Activated CD8-positive, alpha-beta memory T cell treated with anti-CD3 and anti-CD28 coated beads for 36 hours (primary cell): ENCODE measurements at regions not wholly inside any gene's neighbourhood (a gene's known extent, or its start where the extent isn't known, plus 50 kb on each side); places are given as distances from the start of the nearest gene placed in this dataset.

Experiments
- CTCF ChIA-PET: fragments of 350-600 bp; sonication (Branson Sonifier 250); formaldehyde crosslinking; loops from one replicate; lab custom pipeline; 2021; ENCODE audit warnings: antibody characterized with exemption; lab: Charles Lee
- POLR2A ChIA-PET: fragments of 350-600 bp; sonication (Branson Sonifier 250); formaldehyde crosslinking; loops from one replicate; lab custom pipeline; 2021; ENCODE audit warnings: antibody characterized with exemption; lab: Charles Lee

GRCh38 chr1:218101409-218101808 is 183.7 kb upstream of the RRP15 start:
- ChIA-PET CTCF (no interaction called here), POLR2A (no interaction called here)

DNA sequence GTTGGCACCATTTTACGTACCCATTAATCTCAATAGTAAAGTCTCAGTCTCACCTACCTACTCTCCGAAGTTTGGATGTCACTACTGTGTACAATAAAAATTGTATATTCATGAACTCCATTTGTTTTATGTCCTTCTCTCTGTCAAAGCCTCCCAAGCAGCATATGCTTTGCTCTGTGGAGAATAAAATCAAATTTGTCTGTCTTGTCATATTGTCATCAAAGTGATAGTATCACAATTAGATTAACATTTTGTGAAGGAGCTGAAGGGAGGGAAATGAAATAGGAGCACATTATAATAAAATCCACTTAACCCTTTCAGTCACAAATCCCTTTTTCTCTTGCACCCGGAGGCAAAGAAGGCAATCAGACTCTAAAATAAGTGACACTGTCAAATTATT is 177.1 kb upstream of the RRP15 start:
- ChIA-PET POLR2A (no interaction called here), CTCF (no interaction called here)

GRCh38 chr1:218112862-218113261 is 172.2 kb upstream of the RRP15 start:
- POLR2A ChIA-PET: no interaction called here
- CTCF ChIA-PET: interaction anchor here (0.6 kb wide), 1 partner anchor 691 kb away, joined by 3 read pairs; no protein-coding TSS in a partner anchor

DNA sequence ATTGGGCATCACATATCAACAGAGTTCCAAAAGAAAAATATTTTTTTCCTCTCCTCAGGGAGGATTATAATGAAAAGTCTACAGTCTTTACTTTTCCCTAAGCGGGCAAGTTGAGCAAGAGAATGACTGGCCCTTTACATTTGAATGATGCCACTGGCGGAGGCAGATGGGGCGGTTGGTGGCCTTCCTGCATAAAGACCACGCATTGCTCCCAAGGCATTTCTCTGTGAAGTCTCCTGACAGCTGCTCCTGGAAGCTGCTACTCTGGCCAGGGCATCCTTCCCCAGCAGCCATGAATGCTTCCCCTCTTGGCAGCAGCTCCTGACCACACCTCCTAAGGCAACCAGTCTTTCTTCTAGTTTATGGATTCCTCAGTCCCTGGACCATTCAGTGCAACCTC is 161.1 kb upstream of the RRP15 start:
- POLR2A ChIA-PET: interaction anchor here (0.6 kb wide), 1 partner anchor 9 kb away, joined by 4 read pairs; no protein-coding TSS in a partner anchor

GRCh38 chr1:218135371-218135770 is 149.7 kb upstream of the RRP15 start:
- CTCF ChIA-PET: no interaction called here
- POLR2A ChIA-PET: no interaction called here

More for the DNA sequence above, 161.1 kb upstream of the RRP15 start:
- CTCF ChIA-PET: no interaction called here

GRCh38 chr1:218139761-218140160 is 145.3 kb upstream of the RRP15 start:
- POLR2A ChIA-PET: no interaction called here
- CTCF ChIA-PET: no interaction called here

GRCh38 chr1:218156595-218156994 is 128.5 kb upstream of the RRP15 start:
- POLR2A ChIA-PET: no interaction called here
- CTCF ChIA-PET: no interaction called here

GRCh38 chr1:218163371-218163770 is 121.7 kb upstream of the RRP15 start:
- CTCF ChIA-PET: no interaction called here
- POLR2A ChIA-PET: no interaction called here

- ChIA-PET CTCF (interaction anchor here (0.6 kb wide), 1 partner anchor 17 kb away, joined by 3 read pairs; no protein-coding TSS in a partner anchor), POLR2A (no interaction called here)
Observed at GRCh38 chr1:218164111-218164929, 120.8 kb upstream of the RRP15 start.

DNA sequence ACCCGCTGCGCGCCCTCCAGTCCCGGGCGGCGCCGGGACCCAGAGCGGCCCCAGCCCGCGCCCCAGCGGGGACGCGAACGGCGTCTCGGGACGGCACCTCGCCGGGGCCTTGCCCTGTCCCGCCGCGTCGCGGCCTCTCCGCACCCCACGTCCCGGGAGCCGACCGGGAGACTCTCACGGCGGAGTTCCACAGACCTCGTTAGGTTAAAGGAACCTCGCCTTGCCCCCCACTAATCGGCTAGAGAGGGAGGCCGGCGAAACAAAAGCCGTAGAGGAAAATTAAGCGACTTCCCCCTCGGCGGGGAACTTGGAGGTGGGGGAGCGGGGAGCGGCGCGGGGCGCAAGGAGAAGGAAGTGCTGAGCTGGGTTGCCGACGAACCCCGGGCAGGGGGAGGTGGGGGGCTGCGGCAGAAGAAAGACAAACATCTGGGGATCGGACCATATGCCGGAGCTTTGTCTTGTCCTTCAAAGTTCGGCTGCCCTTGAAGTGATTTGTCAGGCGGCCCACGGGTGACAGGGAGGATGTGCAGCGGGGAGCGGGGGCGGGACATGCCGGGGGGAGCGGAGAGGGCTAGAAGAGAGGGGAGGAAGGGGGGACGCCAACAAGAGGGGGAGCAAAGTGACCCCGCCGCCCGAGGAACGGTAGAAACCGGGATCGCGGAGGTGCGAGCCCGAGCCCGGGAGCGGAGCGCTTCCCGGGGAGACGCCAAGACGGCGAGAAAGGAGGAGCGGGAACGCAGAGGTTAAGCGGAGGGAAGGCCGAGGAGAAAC is 120.0 kb upstream of the RRP15 start:
- CTCF ChIA-PET: interaction anchor here (0.6 kb wide), 1 partner anchor 18 kb away, joined by 3 read pairs; no protein-coding TSS in a partner anchor
- POLR2A ChIA-PET: no interaction called here

DNA sequence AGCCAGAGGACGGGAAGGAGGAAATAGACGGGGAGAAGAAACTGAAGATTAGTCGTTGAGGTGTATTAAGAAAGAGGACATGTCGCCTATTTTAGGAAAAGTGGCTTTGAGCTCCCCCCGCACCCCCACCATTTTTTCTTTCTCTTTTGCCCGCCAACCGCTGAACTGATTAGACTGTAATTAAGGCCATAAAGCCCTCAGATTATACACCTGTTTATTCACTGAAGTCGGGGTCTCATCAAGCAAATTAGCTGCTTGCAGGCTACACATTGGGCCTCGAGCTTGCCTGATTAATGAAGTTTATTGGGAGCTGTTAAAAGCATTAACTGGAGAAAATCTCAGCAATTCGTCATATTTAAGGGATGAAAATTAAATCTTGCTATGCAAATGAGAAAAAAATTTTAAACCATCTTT is 119.4 kb upstream of the RRP15 start:
- POLR2A ChIA-PET: no interaction called here
- CTCF ChIA-PET: no interaction called here

DNA sequence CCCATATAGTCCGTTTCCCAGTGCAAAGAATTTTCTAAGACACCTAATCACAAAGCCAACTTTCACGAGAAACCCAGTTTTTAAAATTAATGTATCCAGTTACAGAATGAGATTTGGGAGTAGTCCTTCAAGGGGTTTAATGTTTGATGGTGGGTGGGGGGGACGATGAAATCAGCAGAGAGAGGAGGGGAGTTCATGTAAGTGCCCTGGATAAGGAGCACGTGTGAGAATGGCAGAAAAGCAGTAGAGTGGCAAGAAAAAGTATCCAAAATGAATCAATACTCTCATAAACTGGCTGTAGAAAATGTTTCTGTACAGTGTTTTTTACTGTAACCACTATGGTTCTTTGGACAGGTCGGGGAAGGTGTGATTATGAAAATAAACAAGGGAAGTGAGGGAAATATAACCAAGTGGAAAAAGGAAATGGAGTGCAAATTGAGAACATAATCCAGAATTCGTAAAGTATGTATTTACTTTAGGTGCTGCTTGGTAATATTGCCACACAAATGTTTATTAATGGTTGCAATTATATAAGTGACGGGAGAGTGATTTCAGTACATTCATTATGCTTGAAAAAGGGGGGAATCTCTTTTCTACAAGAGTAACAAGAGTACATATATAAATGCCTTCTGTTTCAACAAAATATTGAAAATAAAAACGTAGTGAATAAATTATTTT is 118.7 kb upstream of the RRP15 start:
- CTCF ChIA-PET: no interaction called here
- POLR2A ChIA-PET: no interaction called here

GRCh38 chr1:218171302-218171893 is 113.7 kb upstream of the RRP15 start:
- ChIA-PET CTCF (no interaction called here), POLR2A (no interaction called here)

GRCh38 chr1:218182455-218182854 is 102.6 kb upstream of the RRP15 start:
- CTCF ChIA-PET: no interaction called here
- POLR2A ChIA-PET: no interaction called here

DNA sequence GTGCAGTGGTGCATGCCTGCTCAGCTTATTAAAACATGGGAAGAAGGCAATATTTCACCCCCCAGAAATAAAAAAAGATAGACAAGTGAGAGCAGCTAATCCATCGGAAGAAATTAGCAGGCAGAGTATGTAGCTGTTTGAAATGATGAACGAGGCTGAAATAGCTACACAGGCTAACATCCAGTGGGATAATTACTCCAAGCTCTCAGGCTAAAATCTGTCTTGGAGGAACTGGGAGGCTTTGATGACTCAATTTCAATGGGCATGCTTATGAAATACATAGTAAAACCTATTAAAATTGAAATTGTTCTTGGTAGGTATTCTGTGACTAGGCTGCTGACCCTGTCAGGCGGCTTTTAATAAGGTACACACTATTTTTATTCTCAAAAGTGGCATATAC is 84.1 kb upstream of the RRP15 start:
- POLR2A ChIA-PET: no interaction called here
- CTCF ChIA-PET: interaction anchor here (0.9 kb wide), 1 partner anchor 14 kb away, joined by 3 read pairs; no protein-coding TSS in a partner anchor

- CTCF ChIA-PET: interaction anchor here (0.6 to 0.9 kb wide), 2 partner anchors 13 to 1848 kb away, joined by 3 read pairs; no protein-coding TSS in a partner anchor
- POLR2A ChIA-PET: no interaction called here
Observed at GRCh38 chr1:218201601-218202000, 83.5 kb upstream of the RRP15 start.

DNA sequence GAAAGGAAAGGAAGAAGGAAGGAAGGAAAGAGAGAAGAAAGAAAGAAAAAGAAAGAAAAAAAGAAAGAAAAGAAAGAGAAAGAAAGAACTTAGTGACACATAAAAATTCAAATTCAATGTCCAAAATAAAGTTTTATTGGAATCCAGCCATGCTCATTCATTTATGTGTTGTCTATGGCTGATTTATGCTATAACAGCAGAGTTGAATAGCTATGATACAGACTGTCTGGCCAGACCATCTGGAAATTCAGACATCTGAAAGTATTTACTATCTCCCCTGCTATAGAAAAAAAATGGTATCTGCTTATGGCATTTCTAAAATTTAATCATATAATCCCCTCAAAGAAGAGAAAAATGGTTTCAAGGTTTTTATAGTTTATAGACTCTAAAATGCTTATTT is 79.4 kb upstream of the RRP15 start:
- ChIA-PET CTCF (no interaction called here), POLR2A (no interaction called here)

DNA sequence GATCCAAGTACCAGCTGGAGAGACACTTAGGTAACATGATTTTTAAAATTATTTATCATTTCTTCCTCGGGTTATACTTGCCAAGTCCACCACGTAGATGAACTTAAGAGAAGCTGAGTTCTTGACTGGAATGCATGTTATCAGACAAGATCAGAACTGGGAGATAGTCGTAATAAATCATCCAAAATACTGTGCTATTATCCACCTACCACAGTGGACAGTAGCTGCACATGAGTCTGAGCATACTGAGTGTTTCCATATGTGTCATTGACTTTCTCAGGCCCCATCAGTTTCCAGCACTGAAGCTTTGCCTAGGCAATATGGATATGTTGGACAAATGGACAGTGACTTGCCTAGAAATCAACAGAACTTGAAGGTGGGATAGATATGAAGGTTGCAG is 77.9 kb upstream of the RRP15 start:
- CTCF ChIA-PET: no interaction called here
- POLR2A ChIA-PET: no interaction called here

DNA sequence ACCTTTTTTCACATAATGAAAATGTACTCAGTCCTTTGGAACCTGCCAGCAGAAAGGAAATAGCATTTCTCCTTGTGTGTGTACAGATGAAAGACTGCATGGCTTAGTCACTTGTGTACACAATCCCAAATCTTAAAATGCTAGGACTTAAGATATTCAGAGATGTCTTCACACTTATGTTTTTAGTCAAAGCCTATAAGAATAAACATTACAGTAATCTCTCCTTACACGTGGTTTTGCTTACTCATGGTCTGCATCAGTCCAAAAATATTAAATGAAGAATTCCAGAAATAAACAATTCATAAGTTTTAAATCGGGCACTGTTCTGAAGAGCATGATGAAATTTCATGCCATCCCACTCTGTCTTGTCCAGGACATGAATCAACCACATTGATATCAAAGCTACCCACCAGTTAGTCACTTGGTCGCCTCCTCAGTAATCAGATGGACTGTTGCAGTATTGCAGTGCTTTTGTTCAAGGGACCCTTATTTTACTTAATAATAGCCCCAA is 75.7 kb upstream of the RRP15 start:
- ChIA-PET CTCF (no interaction called here), POLR2A (no interaction called here)
